OCI-LY1 (cell line): ENCODE measurements at regions not wholly inside any gene's neighbourhood (a gene's known extent, or its start where the extent isn't known, plus 50 kb on each side); places are given as distances from the start of the nearest gene placed in this dataset.

Source experiments
- CTCF ChIP-seq: fragments of 200-600 bp; sonication (generic), shearing (Covaris generic); IDR thresholded peaks from 2 replicates; pipeline ENCODE4 v1.5.1; 2017; ENCODE audit warnings: mild to moderate bottlenecking, antibody characterized with exemption, low read length, moderate library complexity, mixed read lengths
- EZH2 ChIP-seq: fragments of 200-600 bp; sonication (generic), shearing (Covaris generic); IDR thresholded peaks from 2 replicates; pipeline ENCODE4 v1.8.0; 2017; ENCODE audit warnings: borderline replicate concordance, mixed run types, mild to moderate bottlenecking, antibody characterized with exemption, low read length, moderate library complexity, mixed read lengths

- TF ChIP-seq CTCF (no peak), EZH2 (no peak)
These were observed 262.9 kb upstream of the EDIL3 start for GRCh38 chr5:84647581-84647980.
